Skeletal muscle cell (primary cell): ENCODE measurements at regions not wholly inside any gene's neighbourhood (a gene's known extent, or its start where the extent isn't known, plus 50 kb on each side); places are given as distances from the start of the nearest gene placed in this dataset.
A peak's percentile ranks its signal among the peaks of the same experiment; 100 is the strongest.

Experiments used
- DNase-seq: peaks from one replicate; pipeline ENCODE4 v3.0.0-alpha.2; 2010; ENCODE audit warnings: low read depth
- H3K4me3 ChIP-seq: 2 replicates; pipeline ENCODE4 v1.5.1; 2011; ENCODE audit warnings: low read depth, mild to moderate bottlenecking, control low read depth, low read length, moderate library complexity

DNA sequence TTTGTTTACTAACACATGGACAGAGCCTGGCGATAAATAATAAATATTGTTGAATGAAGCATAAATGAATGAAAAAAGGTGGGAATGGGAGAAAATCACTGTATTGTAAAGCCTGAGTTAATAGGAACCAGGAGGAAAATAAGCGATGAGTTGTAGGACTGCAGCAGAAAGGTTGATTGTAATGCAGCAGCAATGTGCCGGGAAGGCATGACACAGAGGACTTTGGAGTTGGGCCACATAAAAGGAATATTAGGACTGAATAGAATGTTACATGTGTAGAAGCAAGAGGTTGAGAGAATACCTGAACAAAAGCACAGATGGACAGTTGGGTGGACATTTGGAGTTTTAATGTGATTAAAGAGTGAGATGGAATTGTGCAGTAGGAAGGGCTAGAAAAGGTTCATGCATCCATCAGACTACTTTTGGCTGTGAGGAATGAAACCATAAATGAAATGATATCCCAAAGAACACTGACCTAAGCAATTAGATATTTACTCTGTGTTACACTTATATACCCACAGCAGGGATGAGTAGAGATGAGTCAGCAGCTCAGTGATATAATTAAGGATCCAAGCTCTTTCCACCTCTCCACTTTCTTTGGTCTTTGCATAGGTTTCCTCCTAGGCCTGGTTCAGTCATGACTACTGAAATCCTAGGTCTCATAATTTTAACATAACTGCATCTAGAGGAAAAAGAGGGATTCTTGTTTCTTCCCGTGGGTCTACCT is 55.4 kb downstream of the CCER1 start:
- DNase-seq = no peak

DNA sequence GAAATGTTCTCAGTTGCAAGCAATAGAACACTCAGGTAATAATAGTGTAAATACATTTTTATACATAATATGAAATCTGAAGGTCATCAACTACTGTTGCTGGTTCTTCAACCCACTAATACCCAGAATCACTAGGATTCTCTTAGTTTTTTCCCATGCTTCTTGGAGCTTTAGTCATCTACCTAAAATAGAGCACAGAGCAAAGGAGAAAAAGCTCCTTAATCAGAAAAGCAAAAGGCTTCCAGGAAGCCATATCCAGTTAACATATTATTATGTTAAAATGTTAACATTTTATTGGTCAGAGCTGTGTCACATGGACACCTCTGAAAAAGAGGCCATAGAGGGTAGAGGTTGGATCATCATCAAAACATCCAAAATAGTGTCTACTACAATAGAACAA is 57.0 kb downstream of the CCER1 start:
- no peak for DNase-seq
- no peak overlapping the region for H3K4me3 ChIP-seq

More for the DNA sequence above, 55.4 kb downstream of the CCER1 start:
- H3K4me3 ChIP-seq = no peak overlapping the region

DNA sequence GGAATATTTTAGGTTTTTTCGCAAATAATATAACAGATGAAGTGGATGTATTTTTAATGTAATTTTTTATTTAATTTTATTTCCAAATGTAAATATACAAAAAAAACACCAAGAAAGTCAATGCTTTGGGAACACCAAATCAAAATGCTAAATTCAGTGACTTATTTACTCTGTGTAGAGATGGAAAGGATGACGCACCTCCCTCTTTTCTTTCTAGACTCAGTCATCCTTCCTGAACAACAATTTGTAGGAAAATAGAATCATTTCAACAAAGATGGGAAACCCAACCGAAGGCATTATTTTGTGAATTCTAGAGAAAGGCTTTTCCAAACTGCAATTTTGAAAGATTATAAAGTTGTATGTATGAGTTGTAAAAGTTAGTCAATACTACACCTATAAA is 57.7 kb downstream of the CCER1 start:
- H3K4me3 ChIP-seq = no peak overlapping the region
- DNase-seq = no peak

DNA sequence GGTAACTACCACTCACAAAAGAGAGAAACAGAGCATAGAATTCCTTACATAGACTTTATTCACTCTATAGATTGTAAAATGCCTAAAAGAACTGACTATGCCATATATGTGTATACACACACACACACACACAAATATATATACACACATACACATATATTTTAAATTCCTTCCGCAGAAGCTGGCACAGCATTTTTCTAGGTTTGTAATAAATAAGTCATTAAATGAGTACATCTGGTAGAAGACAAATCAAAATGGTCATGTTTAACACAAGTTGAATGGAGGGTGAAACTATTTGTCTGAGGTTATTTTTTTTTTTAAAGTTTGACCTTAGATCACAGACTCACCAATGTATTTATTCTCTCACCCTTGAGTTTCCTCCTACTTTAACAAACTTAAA is 58.2 kb downstream of the CCER1 start:
- no peak overlapping the region for H3K4me3 ChIP-seq
- no peak for DNase-seq

DNA sequence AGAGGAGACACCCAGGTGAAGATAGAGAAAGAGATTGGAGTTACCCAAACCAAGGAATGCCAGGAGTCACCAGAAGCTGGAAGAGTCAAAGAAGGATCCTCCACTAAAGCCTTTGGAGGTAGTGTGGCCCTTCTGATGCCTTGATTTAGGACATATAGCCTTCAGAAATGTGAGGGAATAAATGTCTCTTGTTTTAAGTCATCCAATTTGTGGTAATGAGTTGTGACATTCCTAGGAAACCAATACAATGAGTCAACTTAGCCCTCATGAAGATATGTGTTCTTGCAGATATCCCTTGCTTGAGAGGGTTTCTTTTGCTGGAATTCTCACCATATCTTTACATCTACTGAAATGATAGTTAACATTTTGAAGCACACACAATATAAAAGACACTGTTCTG is 58.8 kb downstream of the CCER1 start:
- DNase-seq = peak; percentile 66
- no peak overlapping the region for H3K4me3 ChIP-seq

DNA sequence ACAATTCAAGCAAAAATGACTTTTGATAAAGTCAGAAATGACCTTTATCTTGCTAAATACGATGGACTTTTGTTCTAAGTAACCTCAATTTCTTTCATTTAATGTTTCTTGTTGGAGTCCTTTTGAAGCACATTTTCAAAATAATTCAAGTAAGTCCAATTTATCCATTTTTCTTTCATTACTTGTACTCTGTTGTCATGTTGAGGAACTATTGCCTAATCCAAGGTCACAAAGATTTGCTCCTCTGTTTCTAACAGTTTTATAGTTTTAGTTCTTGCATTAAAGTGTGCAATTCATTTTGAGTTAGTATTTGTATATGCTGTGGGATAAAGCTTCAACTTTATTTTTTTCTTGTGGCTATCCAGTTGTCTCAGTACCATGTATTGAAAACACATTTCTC is 66.7 kb downstream of the CCER1 start:
- H3K4me3 ChIP-seq = no peak overlapping the region
- peak; percentile 20 for DNase-seq

DNA sequence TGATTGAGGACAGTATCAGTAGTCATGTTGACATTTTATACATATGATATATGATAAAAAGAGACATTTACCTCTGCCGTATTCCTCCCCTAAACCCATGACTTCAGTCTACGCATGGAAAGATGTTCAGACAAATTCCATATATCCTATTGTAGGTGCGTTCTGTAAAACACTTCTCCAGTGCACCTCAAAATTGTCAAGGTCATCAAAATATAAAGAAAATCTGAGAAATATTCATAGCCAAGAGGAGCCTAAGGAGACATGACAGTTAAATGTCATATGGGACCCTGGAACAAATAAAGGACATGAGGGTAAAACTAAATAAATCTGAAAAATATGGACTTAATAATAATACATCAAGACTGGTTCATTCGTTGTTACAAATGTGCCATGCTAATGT is 71.5 kb downstream of the CCER1 start:
- no peak for DNase-seq
- H3K4me3 ChIP-seq = no peak overlapping the region

DNA sequence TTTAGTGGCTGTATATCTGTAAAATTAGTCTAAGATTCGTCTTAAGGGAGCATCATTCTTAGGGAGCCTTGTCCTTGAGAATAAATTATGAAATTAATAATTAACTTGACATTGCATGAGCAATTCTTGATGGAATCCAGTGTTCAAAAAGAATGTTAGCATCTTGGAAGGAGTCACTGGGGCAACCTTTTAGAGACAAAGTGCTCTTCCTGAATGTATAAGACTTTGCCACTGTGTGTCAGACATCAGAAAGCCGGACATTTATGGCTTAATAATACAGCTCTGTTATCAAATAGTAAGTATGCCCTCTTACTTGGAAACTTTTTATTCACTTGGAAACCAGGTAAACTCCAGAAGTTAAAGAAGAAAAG is 83.3 kb downstream of the CCER1 start:
- no peak for DNase-seq

DNA sequence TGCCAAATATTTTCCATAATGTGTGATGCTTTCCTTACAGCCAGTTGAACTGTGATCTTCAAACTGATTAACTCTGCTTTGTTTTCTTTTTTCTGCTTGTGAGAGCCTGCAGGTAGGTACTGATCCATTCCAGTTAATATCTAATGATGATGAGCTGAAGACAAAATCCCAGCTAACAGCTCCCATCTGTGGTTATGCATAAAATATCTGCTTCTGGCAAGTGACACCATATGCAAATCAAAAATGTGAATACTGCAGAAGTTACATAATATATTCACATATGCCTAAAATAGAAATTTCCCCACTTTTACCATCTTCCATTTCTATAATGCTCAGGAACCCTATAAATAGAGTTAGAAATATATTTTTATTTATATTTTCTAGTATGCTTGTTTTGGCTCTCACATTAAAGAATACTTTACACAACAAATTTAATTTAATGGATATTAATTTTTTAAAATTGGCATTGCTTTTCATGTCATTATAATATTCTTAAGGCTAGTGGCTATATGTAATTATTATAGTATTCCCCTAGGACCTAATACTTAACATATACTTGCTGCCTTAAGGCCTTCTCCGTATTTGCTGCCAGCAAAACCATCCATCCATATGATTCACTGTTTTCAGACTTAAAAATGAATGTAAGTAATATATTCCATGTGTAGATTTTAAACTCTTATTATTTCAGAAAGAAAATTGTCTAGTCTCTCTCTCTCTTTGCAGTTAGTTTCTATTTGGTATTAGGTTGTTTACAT is 83.8 kb downstream of the CCER1 start:
- DNase-seq = no peak
- no peak overlapping the region for H3K4me3 ChIP-seq

More for the DNA sequence above, 83.3 kb downstream of the CCER1 start:
- H3K4me3 ChIP-seq = no peak overlapping the region

DNA sequence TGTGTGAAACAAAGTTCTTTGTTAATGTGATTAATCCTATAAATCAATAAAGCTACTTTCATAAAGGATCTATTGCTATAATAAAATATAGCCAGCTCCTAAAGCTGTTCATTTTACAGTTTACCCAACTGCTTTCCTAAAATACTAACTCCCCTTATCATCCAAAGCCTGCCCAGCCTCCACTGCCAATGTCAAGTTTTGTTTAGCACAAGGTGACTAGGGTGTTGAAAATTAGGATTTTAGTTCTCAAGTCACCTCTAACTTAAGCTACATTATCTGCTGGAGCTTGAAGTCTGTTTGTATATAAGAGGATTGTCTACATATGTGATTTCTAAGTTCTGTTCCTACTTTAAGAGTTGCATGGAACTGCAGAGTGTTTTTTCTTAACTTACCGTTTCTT is 86.3 kb downstream of the CCER1 start:
- DNase-seq = no peak
- no peak overlapping the region for H3K4me3 ChIP-seq

DNA sequence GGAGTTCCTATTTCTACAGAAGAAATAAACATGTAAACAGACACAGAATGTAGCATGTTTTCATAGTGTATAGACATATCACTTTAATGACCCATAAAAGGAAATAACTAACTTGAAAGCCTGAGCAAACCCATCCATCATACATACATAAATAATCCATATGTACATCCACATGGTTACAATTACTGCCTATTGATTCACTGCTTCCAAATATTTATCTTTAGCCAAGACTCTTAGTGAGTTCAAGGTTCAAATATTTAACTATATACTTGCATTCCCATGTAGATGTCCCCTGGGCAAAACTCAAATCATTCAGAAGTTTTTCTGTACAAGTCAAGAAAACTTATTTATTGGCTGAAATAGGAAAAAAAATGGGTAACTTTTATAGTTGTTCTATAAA is 95.4 kb downstream of the CCER1 start:
- DNase-seq = no peak
- H3K4me3 ChIP-seq = no peak overlapping the region

DNA sequence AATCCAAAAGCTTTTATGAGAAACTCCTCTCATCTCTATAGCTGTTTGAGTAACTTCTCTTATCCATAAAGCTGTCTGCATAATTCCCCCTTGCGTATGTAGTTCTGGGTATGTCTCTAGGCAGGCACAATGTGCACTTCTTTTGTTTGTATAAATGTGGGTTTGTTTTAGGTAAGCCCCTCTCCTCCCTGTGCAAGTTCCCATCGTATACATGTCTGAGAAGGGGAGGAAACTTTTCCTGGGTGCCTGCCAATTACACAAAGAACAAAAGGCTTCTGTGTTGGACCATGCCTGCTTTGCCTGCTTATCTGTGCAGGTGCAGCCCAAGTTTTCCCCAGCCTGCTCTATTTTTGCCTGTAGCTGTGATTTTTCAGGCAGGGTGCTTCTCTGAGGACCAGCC is 96.7 kb downstream of the CCER1 start:
- H3K4me3 ChIP-seq = no peak overlapping the region
- no peak for DNase-seq

DNA sequence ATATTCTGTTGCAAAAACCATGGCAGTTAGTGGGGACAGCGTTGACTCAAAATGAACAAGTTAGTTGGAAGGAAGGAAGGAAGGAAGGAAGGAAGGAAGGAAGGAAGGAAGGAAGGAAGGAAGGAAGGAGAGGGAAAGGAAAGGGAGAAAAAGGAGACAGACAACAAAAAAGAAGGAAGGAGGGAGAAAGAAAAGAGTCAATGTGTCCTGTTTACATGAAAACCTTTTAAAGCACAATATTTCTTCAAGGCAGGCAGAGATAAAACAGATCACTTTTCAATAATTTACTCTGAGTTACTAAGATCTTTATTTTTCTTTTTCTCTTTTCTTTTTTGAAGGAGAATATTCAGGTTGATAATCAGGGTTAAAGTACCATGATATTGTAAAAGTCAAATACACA is 99.4 kb downstream of the CCER1 start:
- no peak for DNase-seq
- no peak overlapping the region for H3K4me3 ChIP-seq

DNA sequence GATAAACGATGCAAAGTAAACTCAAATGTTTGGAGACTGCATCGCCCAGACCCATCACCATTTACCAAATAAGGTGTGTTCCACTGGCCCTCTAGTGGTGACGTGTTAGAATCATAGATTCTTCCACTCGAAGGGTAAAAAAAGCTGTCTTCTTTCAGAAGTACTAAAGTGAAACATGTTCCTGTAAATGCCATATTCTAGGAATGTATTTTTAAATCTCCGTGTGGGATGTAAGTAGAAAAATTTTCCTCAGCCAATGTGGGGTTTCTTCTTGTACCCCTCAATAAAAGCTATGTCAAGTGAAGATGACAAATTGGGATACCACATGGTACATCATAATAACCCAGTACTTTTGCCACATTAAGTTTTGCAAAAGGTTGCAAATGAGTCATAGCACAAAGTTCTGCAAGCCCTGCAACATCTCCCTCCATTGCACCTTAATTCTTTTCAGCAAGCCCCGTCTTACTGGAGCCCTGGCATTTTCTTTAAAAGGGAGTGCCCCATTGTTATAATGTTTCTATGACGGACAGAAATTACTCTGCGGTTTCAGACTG is 100.8 kb downstream of the CCER1 start:
- peak; percentile 25 for DNase-seq
- no peak overlapping the region for H3K4me3 ChIP-seq

DNA sequence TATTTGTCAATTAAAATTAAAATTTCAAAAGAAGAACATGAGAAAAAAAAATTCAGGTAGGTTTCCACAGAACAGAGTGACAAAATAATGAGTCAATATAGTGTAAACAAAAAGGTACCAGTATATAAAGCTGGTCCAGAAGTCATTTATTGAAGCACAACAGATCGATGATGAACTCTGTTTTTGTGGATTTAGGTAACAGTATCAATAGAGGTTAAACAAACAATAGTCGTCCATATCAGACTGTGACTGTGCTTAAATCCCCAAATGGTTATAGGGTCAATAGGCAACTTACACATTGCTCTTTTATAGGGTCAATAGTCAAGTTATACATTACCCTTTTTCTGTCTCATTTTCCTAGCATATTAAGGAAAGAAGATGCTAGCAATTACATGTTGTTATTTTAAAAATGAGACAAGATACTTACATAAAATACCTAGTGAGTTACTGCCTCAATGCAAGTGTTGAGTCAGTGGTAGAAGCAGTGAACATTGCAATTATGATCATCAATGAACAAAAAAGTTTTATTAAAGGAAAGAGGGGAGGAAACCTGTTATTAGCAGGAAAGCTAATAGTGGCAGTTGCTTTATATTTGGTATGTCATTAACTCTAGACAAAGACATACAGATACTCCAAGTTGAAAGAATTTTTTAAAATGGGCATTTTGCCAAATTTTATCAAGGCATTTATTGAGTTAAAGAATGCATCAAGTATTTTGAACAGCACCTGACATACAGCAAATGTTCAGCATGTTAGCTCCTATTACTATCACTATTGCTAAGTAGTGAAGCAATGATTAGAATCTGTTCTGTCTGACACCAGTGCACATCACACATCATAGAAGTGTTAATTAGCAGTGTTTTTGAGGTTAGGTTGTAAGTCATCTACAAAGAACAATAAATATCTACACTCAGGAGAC is 102.9 kb downstream of the CCER1 start:
- no peak for DNase-seq
- H3K4me3 ChIP-seq = no peak overlapping the region

DNA sequence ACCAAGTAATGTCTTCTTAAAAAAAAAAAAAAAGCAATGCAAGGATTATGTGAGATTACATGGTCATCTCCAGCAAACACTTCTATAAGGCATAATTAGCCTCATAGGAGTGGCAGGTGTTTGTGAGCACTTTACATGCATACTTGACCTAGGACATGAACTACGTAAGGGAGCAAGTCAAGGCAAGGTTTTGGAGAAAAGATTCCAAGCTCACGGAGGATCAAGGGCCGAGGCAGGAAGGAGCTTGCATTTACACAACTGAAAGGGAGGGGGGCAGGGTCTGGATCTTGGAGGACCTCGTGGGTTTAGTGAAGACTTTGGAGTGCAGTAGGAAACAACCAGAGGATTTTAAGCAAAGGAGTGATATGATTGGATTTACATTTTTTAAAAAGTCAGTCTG is 112.5 kb downstream of the CCER1 start:
- no peak for DNase-seq
- H3K4me3 ChIP-seq = no peak overlapping the region

DNA sequence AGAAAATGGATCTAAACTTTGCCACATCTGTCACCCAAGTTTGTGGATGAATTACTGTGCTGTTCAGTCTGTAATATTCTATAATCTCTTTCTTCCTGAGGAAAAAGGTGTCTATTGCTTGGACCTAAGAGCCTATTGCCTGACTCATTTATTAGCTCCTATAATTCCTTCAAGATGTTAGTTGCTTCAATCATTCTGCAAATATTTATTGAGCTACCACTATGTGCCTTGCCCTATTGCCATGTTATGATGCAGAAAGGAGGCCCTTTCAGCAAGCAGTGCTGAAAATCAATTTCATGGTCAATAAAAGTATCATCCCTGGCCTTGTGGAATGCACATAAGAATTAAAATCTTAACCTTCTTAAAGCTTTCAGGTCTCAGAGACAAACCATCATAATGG is 113.6 kb downstream of the CCER1 start:
- H3K4me3 ChIP-seq = no peak overlapping the region
- DNase-seq = no peak

DNA sequence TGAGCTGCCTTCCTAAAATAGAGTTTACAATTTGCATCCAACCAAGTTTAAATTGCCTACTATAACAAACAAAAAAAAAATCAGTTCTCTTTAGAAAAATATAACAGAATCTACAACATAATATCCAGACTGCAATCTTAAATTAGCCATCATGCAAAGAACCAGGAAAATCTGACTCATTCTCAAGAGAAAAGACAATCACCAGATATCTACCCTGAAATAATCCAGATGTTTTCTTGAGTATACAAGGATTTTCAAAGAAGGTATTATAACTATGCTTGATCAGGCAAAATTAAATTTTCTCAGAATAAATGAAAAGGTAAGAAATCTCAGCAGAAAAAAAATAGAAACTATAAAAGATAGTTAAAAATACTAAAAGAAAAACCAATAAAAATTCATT is 115.6 kb downstream of the CCER1 start:
- DNase-seq = no peak

DNA sequence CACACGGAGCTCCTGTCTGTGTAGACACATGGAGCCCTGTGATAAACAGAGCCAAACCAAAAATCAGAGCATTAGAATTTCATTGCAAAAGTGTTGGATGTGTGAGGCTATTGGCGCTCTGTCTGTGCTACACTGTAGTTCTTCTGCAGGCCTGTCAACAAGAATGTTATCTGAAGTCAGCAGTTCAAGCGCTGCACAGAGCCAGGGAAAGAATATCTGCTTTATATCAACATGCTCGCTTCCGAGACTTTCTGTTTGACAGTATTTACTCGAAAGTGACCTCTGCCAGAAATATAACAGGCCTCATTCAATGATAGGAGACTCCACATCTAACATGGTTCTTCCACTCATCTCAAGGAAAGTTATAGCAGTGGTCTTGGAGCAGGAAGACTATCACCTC is 118.3 kb downstream of the CCER1 start:
- no peak for DNase-seq

More for the DNA sequence above, 115.6 kb downstream of the CCER1 start:
- H3K4me3 ChIP-seq = no peak overlapping the region

DNA sequence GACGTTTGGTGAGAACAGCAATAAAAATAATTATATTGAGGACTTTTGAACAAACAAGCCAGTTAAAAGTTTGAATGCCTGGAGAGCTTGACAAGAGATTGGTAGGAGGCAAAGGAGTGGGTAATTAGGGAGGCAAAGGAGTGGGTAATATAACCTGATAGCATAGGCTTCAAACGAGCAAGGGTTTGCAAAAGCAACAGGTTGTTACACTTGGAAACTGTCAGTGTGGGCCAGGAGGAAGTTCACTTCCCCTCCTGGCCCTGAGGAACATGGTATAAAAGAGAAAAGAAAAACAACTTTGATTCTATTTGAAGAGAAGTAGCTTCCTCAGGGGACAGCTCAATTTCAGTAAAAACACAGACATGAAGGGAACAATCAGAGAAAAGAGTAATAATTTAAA is 121.7 kb downstream of the CCER1 start:
- no peak for DNase-seq
- H3K4me3 ChIP-seq = no peak overlapping the region

More for the DNA sequence above, 118.3 kb downstream of the CCER1 start:
- no peak overlapping the region for H3K4me3 ChIP-seq
